NCI-H524 (cell line): ENCODE measurements at regions not wholly inside any gene's neighbourhood (a gene's known extent, or its start where the extent isn't known, plus 50 kb on each side); places are given as distances from the start of the nearest gene placed in this dataset.
A peak's percentile ranks its signal among the peaks of the same experiment; 100 is the strongest.
"Not testable (repeated sequence)": the region's sequence is repeated elsewhere in the genome, so short reads cannot be mapped to it uniquely, and the experiment has no call there.

Experiments used
- DNase-seq, 2 experiments: peaks; one replicate each; lab custom pipeline; 2025; lab: John Stamatoyannopoulos, UW

- DNase-seq: peak in 1 of 2 experiments; percentile 25
These were observed 151.4 kb upstream of the SSTR1 start for GRCh38 chr14:38056270-38056669.

DNA sequence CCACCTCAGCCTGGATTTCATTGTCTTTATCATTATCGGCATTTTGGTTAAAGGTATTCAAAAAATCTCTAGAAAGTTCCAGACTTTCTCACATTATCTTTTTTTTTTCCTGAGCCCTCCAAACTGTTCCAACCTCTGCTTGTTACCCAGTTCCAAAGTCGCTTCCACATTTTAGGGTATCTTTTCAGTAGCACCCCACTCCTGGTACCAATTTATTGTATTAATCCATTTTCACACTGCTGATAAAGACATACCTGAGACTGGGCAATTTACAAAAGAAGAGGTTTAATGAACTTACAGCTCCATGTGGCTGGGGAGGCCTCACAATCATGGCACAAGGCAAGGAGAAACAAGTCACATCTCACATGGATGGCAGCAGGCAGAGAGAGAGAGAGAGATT lies 145.5 kb upstream of the SSTR1 start:
- DNase-seq: not testable (repeated sequence)

GRCh38 chr14:38063711-38064320 lies 143.9 kb upstream of the SSTR1 start:
- DNase-seq: no peak

GRCh38 chr14:38065106-38065762 lies 142.5 kb upstream of the SSTR1 start:
- no peak for DNase-seq

DNA sequence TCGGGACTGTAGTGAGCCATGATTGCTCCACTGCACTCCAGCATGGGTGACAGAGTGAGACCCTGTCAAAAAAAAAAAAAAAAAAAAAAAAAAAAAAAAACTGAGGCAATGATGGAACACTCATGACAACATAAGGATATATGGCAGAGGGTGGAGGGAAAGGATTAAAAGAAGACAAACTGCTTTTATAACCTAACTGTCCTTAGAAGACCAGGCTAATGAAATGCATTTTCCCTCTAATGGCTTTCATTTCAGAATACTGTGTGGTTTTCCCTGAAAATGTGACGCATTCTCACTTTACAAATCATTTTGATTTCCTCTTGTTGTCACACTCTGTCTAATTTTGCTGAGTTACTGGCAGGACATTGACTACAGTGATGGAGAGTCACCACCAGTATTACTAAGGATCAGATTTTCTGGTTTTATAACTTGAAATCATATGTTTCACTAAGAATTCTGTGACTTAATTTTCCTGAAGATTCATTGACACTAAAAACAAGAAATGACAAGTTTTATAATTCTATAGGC lies 137.6 kb upstream of the SSTR1 start:
- DNase-seq: no peak

DNA sequence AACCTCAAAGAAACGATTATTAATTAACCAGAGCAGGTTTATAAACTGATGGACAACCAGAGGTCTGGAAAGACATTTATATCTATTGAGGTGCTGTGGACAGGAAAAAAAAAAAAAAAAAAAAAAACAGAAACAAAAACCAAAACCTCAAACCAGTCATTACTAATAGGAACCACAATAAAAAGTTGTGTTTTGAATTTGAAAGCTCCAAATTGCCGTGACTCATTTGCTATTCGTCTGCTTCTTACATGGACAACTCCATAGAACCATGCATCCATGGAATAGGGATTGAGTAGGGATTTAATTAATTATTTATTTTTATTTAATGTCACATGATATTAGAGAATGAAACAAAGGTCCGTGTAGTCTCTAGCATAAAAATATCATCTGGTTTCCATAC lies 134.1 kb upstream of the SSTR1 start:
- DNase-seq: no peak

GRCh38 chr14:38074081-38074480 lies 133.6 kb upstream of the SSTR1 start:
- no peak for DNase-seq

DNA sequence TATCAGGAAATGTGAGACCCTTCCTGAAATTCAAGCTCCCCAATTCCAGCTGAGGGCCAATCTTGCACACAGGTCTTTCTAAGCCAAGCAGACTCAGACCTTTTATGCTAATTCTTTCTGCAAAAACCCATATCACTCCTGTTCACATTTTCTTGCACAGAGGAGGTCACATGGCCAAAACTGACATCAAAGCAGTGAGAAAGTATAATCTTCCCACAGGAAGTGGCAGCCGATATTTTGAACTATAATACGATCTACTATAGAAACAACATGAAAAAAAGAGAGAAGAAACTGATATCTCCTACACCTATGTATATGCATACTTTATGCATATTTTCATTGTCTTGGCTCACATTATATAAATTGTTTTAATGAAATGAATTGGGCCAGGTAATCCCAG lies 132.9 kb upstream of the SSTR1 start:
- no peak for DNase-seq

DNA sequence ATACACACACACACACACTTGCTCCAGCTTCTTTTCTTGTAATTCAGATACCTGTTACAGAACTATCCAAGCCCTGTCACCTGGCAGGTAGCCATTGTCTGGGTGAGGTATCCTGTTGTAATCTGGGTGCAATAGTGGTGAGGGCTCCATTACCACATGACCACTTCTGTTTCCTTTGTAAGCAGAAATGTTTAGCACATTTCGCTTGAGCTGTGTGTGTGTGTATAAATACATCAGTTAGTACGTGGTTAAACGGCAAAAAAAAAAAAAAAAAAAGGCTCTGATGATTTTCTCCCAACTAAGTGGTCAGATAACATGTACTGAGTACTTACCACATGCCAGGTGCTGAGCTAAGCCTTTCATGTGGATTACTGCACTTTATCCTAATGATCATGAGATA lies 129.3 kb upstream of the SSTR1 start:
- DNase-seq: peak in 1 of 2 experiments; percentile 37

DNA sequence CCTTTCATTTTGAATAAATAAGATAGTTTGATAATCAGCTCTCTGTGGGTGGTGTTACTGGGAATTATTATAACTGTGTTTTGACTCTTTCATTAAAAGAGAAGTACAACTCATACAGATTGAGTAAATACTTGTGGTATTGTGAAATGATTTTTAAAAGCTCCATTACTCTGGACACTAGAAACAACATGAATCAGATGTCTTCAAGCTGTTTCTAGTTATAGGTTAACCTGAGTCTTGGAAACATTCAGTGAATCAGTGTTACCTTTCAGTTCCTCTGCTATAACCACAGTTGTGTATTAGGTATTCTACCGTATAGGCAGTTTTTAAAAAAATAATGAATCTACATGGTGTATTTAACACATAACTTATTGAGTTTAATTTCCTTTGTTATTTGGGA lies 128.4 kb upstream of the SSTR1 start:
- DNase-seq: no peak

DNA sequence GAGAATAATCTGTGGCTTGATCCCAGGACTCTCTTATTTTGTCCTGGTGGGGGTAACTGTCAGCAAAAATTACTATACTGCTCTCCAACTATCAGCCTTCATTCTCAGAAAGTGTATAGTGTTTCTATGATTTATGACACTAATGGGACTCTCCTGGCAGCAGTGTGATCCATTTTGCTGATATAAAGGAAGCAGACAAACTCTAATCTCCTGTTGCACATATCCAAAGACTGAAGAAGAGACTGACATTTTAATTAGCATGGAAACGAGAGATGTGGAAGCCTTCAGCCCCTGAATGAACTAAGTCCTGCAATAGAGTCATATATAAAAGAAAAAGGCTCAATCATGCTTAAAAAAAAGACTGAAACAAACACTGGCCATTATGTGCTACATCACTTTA lies 127.8 kb upstream of the SSTR1 start:
- DNase-seq: no peak

- DNase-seq: no peak
These were observed 127.0 kb upstream of the SSTR1 start for GRCh38 chr14:38080696-38081095.

DNA sequence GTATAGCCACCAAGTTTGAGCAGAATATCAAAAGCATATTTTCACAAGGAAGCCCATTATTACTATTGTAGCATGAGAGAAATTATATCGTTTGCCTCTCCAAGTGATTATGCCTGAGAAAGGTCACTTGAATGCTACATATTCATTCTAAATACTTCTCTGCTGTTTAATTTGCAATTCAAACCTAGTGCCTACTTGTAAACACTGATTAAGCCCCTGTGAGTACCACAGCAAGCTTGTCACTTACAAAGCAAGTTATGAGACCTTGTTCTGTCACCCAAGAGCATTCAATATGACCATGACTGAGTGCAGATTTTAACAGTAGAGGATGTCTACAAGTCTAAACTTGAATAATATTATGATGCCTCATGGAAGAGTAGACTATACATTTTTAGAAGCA lies 124.7 kb upstream of the SSTR1 start:
- peak in 1 of 2 experiments; percentile 65 for DNase-seq

GRCh38 chr14:38089123-38089522 lies 118.6 kb upstream of the SSTR1 start:
- no peak for DNase-seq

- no peak for DNase-seq
These were observed 117.2 kb upstream of the SSTR1 start for GRCh38 chr14:38090506-38090905.

DNA sequence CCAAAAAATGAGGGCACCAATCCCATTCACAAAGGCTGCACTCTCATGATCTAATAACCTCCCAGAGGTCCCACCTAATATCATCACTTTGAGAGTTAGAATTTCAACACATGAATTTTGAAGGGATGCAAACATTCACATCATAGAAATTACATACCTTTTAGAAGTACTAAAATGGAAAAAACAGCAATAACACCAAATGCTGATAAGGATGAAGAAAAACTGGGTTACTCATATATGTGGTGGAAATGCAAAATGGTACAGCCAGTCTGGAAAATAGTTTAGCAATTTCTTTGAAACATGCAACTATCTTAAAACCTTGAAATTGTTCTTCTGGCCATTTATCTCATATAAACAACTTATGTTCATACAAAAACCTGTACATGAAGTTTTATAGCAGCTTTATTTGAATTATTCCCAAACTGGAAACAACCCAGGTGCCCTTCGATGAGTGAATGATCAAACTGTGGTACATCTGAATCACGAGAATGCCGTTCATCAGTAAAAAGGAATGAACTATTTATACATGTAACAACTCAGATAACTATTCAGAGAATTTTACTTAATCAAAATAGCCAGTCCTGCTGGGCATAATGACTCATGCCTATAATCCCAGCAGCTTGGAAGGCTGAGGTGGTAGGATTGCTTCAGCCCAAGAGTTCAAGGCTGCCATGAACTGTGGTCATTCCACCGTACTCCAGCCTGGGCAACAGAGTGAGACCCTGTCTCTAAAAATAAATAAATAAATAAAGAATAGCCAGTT lies 109.4 kb upstream of the SSTR1 start:
- DNase-seq: no peak

GRCh38 chr14:38101679-38102078 lies 106.0 kb upstream of the SSTR1 start:
- DNase-seq: no peak

- no peak for DNase-seq
These were observed 104.0 kb upstream of the SSTR1 start for GRCh38 chr14:38103542-38104225.

GRCh38 chr14:38105106-38105702 lies 102.5 kb upstream of the SSTR1 start:
- no peak for DNase-seq

GRCh38 chr14:38107216-38107631 lies 100.5 kb upstream of the SSTR1 start:
- DNase-seq: no peak

DNA sequence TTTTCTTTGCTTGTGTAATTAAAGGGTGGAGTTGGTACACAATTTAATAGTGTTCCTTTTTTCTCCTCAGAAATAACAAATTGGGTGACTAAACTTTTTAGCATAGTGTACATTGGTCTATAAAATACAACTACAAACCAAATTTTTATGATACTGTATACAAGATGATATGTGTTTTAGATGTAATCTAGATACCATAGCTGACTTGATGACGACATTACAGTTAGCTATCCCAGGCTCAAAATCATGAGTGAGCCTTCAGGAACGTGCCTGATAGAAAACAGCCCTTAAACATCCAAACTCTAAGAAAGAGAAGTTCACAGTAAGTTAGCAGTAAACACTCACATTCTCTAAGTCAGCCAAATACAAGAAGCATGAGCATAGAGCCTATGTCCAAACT lies 99.0 kb upstream of the SSTR1 start:
- DNase-seq: no peak

GRCh38 chr14:38110258-38110657 lies 97.4 kb upstream of the SSTR1 start:
- no peak for DNase-seq
